Fibroblast of mammary gland (primary cell): ENCODE measurements at regions not wholly inside any gene's neighbourhood (a gene's known extent, or its start where the extent isn't known, plus 50 kb on each side); places are given as distances from the start of the nearest gene placed in this dataset.
"Not testable (repeated sequence)": the region's sequence is repeated elsewhere in the genome, so short reads cannot be mapped to it uniquely, and the experiment has no call there.

Experiments used
- DNase-seq: peaks from one replicate; pipeline ENCODE4 v3.0.0-alpha.2; 2010; ENCODE audit warnings: low read depth
- H3K4me3 ChIP-seq: 2 replicates; pipeline ENCODE4 v1.5.1; 2011; ENCODE audit warnings: low read depth, mild to moderate bottlenecking, low read length, moderate library complexity; ENCODE audit not compliant: control insufficient read depth
- TF ChIP-seq, protein P1 (sequence below): conservative IDR thresholded peaks from 2 replicates; pipeline ENCODE4 v1.5.1; 2011; ENCODE audit warnings: low read depth, low read length, inconsistent platforms; ENCODE audit not compliant: control insufficient read depth, insufficient read depth

DNA sequence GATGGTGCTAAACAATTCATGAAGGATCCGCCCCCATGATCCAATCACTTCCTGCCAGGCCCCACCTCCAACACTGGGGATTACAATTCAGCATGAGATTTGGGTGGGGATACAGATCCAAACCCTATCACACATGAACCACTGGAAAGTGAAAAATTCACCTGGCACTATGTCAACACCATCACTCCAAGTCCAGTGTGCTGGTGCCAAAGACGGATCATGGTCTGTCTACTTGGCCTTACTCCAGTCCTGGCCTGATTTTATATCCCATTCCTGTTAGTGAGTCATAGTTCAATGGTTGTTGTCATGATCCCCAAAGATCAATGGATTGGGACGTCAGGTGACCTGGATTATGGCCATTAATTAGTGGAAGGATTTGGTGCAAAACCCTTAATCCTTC, 147.4 kb upstream of the RPS23 start:
- no peak overlapping the region for H3K4me3 ChIP-seq
- TF ChIP-seq, protein P1, sequence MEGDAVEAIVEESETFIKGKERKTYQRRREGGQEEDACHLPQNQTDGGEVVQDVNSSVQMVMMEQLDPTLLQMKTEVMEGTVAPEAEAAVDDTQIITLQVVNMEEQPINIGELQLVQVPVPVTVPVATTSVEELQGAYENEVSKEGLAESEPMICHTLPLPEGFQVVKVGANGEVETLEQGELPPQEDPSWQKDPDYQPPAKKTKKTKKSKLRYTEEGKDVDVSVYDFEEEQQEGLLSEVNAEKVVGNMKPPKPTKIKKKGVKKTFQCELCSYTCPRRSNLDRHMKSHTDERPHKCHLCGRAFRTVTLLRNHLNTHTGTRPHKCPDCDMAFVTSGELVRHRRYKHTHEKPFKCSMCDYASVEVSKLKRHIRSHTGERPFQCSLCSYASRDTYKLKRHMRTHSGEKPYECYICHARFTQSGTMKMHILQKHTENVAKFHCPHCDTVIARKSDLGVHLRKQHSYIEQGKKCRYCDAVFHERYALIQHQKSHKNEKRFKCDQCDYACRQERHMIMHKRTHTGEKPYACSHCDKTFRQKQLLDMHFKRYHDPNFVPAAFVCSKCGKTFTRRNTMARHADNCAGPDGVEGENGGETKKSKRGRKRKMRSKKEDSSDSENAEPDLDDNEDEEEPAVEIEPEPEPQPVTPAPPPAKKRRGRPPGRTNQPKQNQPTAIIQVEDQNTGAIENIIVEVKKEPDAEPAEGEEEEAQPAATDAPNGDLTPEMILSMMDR: no peak
- peak; percentile 60 for DNase-seq

DNA sequence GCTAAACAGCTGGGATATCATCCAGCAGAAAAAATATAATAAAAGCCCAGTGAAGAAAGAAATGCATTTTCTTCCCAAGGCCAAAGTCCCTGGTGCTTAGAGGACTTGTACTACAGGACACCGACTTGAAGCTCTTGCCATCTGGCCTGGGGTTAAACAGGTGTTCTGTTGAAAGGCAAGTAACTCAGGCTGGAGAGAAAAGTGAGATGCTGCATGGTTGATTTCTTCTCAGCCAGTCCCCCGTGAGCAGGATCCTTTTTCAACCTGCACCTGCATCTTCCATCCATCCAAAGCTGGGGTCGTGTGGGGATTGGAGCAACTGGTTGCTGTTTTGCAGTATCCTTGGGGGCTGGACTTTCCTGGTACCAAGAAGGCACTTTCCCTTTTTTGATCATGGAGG, 146.1 kb upstream of the RPS23 start:
- TF ChIP-seq, protein P1: no peak
- H3K4me3 ChIP-seq: no peak overlapping the region
- DNase-seq: no peak

DNA sequence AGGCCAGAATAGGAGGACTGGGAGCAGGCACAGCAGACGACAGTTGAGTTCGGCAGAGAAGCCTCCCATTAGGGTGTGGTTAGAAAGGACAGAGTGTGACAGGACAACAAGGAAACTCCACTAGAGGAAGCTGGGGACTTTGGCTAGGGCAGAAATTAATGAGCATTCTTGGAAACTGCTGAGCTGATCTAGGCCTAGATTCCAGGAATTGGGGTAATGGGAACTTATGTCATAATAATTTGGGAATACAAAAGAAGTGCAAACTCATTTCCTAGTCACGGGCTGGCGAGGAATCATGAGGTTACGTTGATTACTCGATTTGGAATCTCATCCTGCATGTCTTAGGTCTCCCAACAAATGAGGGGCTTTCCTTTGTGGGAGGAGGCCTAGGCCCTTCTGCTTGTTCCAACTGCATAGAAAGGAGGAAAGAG, 144.6 kb upstream of the RPS23 start:
- peak; percentile 77 for DNase-seq
- H3K4me3 ChIP-seq: no peak overlapping the region
- TF ChIP-seq, protein P1: no peak

DNA sequence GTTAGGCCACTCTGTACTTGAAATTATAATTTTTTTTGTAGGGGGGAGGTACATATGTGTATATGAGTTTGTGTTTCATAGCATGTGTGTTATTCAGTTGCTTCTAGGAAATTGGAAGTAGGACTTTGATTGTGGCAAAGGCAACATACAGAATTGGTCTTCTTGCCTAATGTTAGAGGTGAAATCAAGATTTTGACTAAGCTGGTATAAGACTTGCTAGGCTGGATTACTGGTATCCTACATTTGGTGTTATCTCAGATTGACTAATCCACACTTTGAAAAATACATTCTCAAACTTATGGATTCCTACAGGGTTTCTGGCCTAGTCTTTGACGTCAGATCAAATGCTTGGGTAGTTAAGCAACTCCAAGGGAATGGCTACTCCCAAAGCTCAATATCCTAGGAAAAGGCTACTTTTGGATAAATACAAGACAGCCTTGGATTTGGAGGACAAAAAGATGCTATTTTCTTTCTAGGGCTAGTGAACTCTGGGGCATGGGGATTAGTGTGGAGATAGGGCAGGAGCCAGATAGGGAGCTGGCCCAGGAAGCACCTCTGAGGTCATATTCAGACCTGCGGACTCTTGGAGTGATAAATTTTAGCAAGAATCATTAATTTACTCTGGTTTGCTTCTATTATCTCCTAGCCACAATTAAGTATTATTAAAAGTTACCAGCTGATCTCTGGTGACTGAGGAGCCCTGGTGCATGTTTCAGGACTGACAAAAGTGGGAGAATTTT, 144.0 kb upstream of the RPS23 start:
- TF ChIP-seq, protein P1: no peak
- H3K4me3 ChIP-seq: no peak overlapping the region
- DNase-seq: no peak

DNA sequence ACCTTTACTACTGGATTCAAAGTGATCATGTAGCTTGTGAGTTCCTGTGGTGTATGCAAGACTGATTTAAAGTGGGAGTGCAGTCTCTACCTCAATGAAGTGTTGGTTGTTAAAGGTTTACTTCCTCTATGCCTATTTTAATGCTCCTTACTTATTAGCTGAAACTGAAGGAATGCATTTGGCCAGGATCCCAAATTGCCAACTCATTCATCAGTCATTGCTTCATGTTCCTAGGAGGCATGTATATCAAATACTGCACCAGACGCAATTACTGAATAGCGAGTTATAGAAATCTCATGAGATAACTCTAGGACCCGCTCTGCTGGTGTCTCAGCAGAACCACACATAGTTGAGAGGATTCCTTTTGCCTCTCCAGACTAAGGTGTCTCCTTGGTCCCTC, 143.0 kb upstream of the RPS23 start:
- DNase-seq: peak; percentile 92
- H3K4me3 ChIP-seq: no peak overlapping the region
- TF ChIP-seq, protein P1: peak; percentile 37

DNA sequence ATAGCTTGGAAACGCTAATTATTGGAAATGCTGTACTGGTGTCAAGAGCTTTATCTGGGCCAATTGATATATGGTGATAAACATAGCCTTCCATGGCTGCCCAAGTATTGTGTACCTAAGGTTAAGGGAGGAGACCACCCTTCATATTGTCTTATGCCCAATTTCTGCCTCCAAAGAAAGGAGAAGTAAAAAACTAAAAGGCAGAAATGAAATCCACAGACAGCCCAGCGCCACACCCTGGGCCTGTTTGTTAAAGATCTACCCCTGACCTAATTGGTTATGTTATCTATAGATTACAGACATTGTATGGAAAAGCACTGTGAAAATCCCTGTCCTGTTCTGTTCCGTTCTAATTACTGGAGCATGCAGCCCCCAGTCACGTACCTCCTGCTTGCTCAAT, 142.4 kb upstream of the RPS23 start:
- DNase-seq, H3K4me3 ChIP-seq: not testable (repeated sequence)

DNA sequence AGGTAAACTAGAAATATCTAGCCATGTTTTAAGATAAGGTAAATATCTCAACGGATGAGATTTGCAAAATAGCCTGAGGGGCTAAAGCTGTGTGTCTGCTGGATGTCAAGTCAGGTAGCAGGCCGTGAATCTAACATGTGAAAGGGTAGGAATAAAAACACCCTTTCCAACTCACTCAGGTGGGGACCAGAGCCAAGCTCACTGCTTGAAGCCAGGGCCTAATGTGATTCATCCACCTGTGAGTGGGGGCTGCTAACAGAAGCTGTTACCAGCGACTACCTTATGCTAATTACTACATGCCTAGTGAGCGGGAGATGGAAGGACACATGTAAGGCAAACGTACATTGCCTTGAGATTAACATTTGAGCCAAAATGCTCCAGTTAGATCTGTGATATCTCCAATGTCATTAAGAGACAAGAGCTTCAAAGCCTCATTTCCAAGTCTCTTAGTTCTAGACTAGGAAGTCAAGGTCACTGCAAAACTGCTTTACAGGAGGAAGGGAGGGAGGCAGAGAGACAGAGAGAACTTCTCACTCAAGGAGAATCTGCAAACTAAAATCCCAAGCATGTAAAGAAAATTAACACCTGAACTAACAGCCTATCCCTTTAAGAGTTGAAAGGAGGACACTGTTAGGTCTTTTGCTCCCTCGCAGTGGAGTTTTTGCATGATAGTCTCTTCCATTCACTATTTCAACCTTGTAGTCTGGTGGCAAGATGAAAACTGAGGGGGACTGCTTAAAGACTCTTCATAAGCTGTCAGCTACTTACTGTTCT, 141.6 kb upstream of the RPS23 start:
- DNase-seq: no peak
- TF ChIP-seq, protein P1: no peak
- H3K4me3 ChIP-seq: no peak overlapping the region
